BE2C (cell line): ENCODE measurements at regions not wholly inside any gene's neighbourhood (a gene's known extent, or its start where the extent isn't known, plus 50 kb on each side); places are given as distances from the start of the nearest gene placed in this dataset.

ENCODE experiments used
- DNase-seq: peaks from one replicate; pipeline ENCODE4 v3.0.0-alpha.2; 2020
- H3K27me3 ChIP-seq: fragments of 250-450 bp; sonication (Bioruptor Pico); 2 replicates; pipeline ENCODE4 v1.5.1; 2020; ENCODE audit warnings: mild to moderate bottlenecking
- H3K36me3 ChIP-seq: fragments of 250-450 bp; sonication (Bioruptor Pico); 2 replicates; pipeline ENCODE4 v1.5.1; 2020; ENCODE audit warnings: mild to moderate bottlenecking
- H3K4me1 ChIP-seq: fragments of 250-450 bp; sonication (Bioruptor Pico); 2 replicates; pipeline ENCODE4 v1.5.1; 2020
- H3K4me3 ChIP-seq: 2 replicates; pipeline ENCODE4 v1.5.1; 2011; ENCODE audit warnings: low read depth, low read length
- H3K9me3 ChIP-seq: fragments of 250-450 bp; sonication (Bioruptor Pico); 2 replicates; pipeline ENCODE4 v1.5.1; 2020
- TF ChIP-seq, protein P1 (sequence below): IDR thresholded peaks from 2 replicates; pipeline ENCODE4 v1.5.1; 2012; ENCODE audit warnings: mild to moderate bottlenecking, low read depth, low read length

DNA sequence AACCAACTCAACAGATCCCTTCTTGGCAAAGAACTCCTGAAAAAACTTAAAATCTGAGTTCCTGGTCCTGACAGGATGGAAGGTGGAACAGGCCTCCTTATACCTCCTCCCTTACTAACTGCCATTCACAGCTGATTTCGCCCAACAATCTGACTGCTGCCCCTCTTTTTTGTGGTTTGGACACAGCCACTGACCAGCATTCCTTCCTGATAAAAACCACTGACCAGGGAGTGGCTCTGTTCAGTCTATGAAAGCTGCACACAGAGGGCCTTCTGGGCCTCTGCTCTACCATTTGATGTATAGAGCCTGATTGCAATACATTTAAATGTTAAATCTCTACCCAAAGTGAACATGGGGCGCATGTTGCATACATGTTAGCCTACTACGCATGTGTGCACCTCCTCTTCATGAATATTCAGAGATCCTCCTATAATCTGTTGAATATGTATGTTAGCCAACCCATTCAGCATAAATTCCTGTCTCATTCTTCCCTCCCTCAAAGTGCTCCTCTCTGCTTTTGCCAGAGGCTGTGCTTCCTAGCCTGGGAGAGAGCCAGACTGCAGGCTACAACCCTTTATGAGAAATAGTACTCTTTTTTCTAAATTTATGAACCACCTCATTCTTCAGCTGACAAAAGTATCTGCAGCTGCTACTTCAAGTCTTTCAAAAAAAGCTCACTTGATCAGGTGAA, 93.7 kb upstream of the MRPS30 start:
- H3K9me3 ChIP-seq, result no peaks in the 10 kb centered on the region; the same call in 1 of the 2 replicates
- DNase-seq, result no peak
- no peaks in the 10 kb centered on the region for H3K36me3 ChIP-seq
- H3K4me3 ChIP-seq, result no peak overlapping the region
- H3K4me1 ChIP-seq, result no peaks in the 10 kb centered on the region
- no peaks in the 10 kb centered on the region for H3K27me3 ChIP-seq
- TF ChIP-seq, protein P1, sequence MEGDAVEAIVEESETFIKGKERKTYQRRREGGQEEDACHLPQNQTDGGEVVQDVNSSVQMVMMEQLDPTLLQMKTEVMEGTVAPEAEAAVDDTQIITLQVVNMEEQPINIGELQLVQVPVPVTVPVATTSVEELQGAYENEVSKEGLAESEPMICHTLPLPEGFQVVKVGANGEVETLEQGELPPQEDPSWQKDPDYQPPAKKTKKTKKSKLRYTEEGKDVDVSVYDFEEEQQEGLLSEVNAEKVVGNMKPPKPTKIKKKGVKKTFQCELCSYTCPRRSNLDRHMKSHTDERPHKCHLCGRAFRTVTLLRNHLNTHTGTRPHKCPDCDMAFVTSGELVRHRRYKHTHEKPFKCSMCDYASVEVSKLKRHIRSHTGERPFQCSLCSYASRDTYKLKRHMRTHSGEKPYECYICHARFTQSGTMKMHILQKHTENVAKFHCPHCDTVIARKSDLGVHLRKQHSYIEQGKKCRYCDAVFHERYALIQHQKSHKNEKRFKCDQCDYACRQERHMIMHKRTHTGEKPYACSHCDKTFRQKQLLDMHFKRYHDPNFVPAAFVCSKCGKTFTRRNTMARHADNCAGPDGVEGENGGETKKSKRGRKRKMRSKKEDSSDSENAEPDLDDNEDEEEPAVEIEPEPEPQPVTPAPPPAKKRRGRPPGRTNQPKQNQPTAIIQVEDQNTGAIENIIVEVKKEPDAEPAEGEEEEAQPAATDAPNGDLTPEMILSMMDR, result no peak

DNA sequence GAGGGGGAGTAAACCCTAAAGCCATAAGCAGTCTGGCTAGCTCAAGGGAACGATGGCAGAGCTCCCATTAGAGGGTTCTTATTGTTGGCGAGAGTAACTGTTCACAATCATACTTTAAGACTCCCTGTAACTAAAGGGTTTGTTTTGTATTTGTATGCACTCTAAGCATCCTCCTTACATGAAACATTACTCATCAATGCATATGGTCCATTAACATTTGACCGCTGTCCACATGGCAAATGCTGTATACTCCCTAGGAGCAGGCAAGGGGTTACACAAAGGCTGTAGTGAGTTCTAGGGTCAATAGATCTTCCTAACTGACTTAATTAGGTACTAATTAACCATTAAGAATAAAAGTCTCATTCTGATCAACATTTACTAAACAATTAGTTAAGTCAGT, 95.3 kb upstream of the MRPS30 start:
- Histone ChIP-seq H3K4me3 (no peak overlapping the region), H3K27me3 (no peaks in the 10 kb centered on the region), H3K36me3 (no peaks in the 10 kb centered on the region), H3K9me3 (no peaks in the 10 kb centered on the region; the same call in 1 of the 2 replicates), H3K4me1 (no peaks in the 10 kb centered on the region)
- TF ChIP-seq, protein P1, result no peak
- no peak for DNase-seq

DNA sequence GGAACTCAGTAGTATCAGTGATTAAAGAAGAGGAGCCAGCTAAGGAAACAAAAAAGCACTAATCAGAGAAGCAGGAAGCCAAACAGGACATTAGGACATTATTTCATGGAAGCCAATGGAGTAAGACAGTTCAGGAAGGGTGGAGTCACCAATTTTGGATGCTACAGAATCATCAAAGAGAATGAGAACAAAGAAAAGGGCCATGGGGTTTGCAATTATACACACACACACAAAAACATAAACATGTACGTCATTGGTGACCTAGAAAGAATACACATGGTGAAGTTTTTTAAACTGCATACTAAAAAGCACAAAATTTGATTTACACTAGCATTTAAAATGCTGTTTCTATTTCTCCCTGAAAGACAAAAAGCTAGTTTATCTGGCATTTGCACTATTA, 96.8 kb upstream of the MRPS30 start:
- Histone ChIP-seq H3K9me3 (no peaks in the 10 kb centered on the region; the same call in 1 of the 2 replicates), H3K4me3 (no peak overlapping the region)
- TF ChIP-seq, protein P1, result no peak

DNA sequence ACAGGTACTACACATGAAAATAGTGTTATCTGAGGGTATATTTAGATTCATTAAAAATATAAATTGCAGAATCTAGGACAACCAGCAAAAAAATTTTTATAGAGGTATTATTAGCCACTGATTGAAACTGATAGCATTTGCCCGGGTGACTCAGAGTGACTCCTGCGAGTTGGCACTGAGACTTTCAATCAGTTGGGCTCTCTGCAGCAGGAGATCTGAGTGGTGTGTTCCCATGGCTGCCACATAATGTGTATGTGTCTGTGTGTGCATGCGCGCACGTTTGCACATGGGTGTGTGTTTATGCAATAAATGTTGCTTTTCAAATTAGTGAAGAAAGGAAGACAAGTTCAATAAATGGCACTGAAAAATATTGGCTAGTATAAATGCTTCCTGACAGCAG, 100.1 kb upstream of the MRPS30 start:
- H3K27me3 ChIP-seq, result no peaks in the 10 kb centered on the region
- no peak for DNase-seq
- no peaks in the 10 kb centered on the region for H3K4me1 ChIP-seq
- TF ChIP-seq, protein P1, result no peak
- no peaks in the 10 kb centered on the region; the same call in 1 of the 2 replicates for H3K9me3 ChIP-seq
- H3K4me3 ChIP-seq, result no peak overlapping the region
- no peaks in the 10 kb centered on the region for H3K36me3 ChIP-seq

More for the DNA sequence above, 96.8 kb upstream of the MRPS30 start:
- no peak for DNase-seq
- Histone ChIP-seq H3K4me1 (no peaks in the 10 kb centered on the region), H3K36me3 (no peaks in the 10 kb centered on the region), H3K27me3 (no peaks in the 10 kb centered on the region)

DNA sequence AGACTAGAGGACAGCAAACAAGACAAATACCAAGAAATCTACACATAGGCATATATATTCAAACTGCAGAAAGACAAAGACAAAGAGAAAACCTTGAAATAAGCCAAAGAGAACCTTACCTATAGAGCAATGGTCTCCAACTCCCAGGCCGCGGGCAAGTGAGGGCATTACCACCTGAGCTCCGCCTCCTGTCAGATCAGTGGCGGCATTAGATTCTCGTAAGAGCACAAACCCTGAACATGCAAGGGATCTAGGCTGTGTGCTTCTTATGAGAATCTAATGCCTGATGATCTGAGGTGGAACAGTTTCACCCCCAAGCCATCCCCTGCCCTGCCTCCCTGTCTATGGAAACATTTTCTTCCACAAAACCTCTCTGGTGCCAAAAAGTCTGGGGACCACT, 101.0 kb upstream of the MRPS30 start:
- no peak overlapping the region for H3K4me3 ChIP-seq
- no peaks in the 10 kb centered on the region for H3K4me1 ChIP-seq
- TF ChIP-seq, protein P1, result no peak
- no peaks in the 10 kb centered on the region for H3K9me3 ChIP-seq
- no peak for DNase-seq
- H3K27me3 ChIP-seq, result no peaks in the 10 kb centered on the region
- no peaks in the 10 kb centered on the region for H3K36me3 ChIP-seq

DNA sequence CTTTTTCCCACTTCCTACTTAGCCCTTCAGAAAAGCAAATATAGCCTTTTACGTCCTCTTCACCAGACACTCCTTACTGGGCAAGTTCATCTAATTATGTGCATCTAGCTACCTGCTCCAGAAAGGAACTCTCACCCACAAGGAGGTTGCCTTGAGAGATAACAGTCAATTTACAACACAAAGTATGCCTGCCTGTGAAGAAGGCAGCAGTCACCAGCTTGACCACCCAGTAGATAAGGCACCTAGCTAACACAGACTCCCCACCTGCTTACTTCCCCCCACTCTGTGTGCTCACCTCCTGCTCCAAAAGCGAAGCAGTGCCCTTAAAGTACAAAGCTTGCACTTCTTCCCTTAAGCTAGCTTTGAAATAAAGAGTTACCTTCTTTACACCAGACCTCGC, 111.7 kb upstream of the MRPS30 start:
- no peaks in the 10 kb centered on the region for H3K27me3 ChIP-seq
- TF ChIP-seq, protein P1, result no peak
- DNase-seq, result no peak
- no peaks in the 10 kb centered on the region for H3K9me3 ChIP-seq
- no peaks in the 10 kb centered on the region for H3K36me3 ChIP-seq
- no peaks in the 10 kb centered on the region for H3K4me1 ChIP-seq
- H3K4me3 ChIP-seq, result no peak overlapping the region
